Panc1 (cell line): ENCODE measurements at regions not wholly inside any gene's neighbourhood (a gene's known extent, or its start where the extent isn't known, plus 50 kb on each side); places are given as distances from the start of the nearest gene placed in this dataset.

Experiments used
- ATAC-seq: fragments of 200-7000 bp; cut with Tn5 transposase; 2 replicates; pipeline ENCODE4 v1.9.1; 2020; ENCODE audit warnings: mild to moderate bottlenecking, moderate library complexity
- BruUV-seq: library from RNA; stranded (reverse); fragments of 400-500 nt; replicated peaks from 2 replicates; lab custom pipeline; 2021; lab: Mats Ljungman, UMichigan
- CTCF ChIA-PET: fragments of 300-600 bp; sonication (Branson Sonifier 250); formaldehyde crosslinking; loops from one replicate; lab custom pipeline; 2022; ENCODE audit warnings: antibody characterized with exemption; lab: Charles Lee
- POLR2A ChIA-PET: fragments of 300-600 bp; sonication (Branson Sonifier 250); formaldehyde crosslinking; loops from one replicate; lab custom pipeline; 2022; ENCODE audit warnings: antibody characterized with exemption; lab: Charles Lee
- DNase-seq: peaks from one replicate; pipeline ENCODE4 v3.0.0-alpha.2; 2010; ENCODE audit warnings: low read depth, low spot score
- H3K27ac ChIP-seq: 2 replicates; pipeline ENCODE4 v1.5.1; 2011; ENCODE audit warnings: mild to moderate bottlenecking, low read length, inconsistent platforms
- H3K27me3 ChIP-seq: fragments of 200-500 bp; sonication (Bioruptor generic); 2 replicates; pipeline ENCODE4 v1.6.0; 2014; ENCODE audit warnings: low read length, inconsistent platforms; ENCODE audit not compliant: control insufficient read depth, insufficient read depth
- H3K36me3 ChIP-seq: fragments of 200-500 bp; sonication (Bioruptor generic); 2 replicates; pipeline ENCODE4 v1.5.1; 2014; ENCODE audit warnings: inconsistent platforms, mild to moderate bottlenecking, low read length, moderate library complexity; ENCODE audit not compliant: control insufficient read depth, insufficient read depth
- H3K4me1 ChIP-seq: 2 replicates; pipeline ENCODE4 v1.5.1; 2011; ENCODE audit warnings: inconsistent platforms, mild to moderate bottlenecking, low read length, moderate library complexity; ENCODE audit not compliant: control insufficient read depth, insufficient read depth
- H3K4me3 ChIP-seq, 2 experiments: 2 replicates each; pipeline ENCODE4 v1.5.1; 2011 to 2012; ENCODE audit warnings: low read depth in 2 of 2, low read length in 2 of 2, mild to moderate bottlenecking in 2 of 2, inconsistent platforms in 1 of 2, moderate library complexity in 1 of 2
- H3K9me3 ChIP-seq: fragments of 200-500 bp; sonication (Bioruptor generic); 2 replicates; pipeline ENCODE4 v1.5.1; 2014; ENCODE audit warnings: low read depth, mild to moderate bottlenecking, inconsistent platforms, low read length, moderate library complexity; ENCODE audit not compliant: control insufficient read depth, insufficient read depth
- CTCF ChIP-seq: fragments of 450-650 bp; IDR thresholded peaks from 2 replicates; pipeline ENCODE4 v1.5.1; 2017; ENCODE audit warnings: mild to moderate bottlenecking
- POLR2AphosphoS5 ChIP-seq: IDR thresholded peaks from 2 replicates; pipeline ENCODE4 v1.6.1; 2012; ENCODE audit warnings: mild to moderate bottlenecking, low read depth, low read length, moderate library complexity
- REST ChIP-seq, 2 experiments: IDR thresholded peaks; 2 replicates each; pipeline ENCODE4 v1.6.1; 2011 to 2012; ENCODE audit warnings: low read depth in 2 of 2, control low read depth in 1 of 2, low read length in 1 of 2, mild to moderate bottlenecking in 1 of 2, moderate library complexity in 1 of 2; ENCODE audit not compliant: insufficient read depth in 1 of 2
- SIN3A ChIP-seq: IDR thresholded peaks from 2 replicates; pipeline ENCODE4 v1.6.1; 2012; ENCODE audit warnings: low read depth, mild to moderate bottlenecking, low read length, moderate library complexity, borderline replicate concordance; ENCODE audit not compliant: insufficient read depth
- TCF7L2 ChIP-seq: IDR thresholded peaks from 2 replicates; pipeline ENCODE4 v1.6.1; 2011; ENCODE audit warnings: mild to moderate bottlenecking, low read depth, low read length, inconsistent platforms
- in situ Hi-C: cut with HindIII; loops from 2 replicates; pipeline ENCODE4 v1.10.0; 2016; ENCODE audit warnings: low sequenced_read_pairs, low pct_unique_long_range_greater_than_20kb
- intact Hi-C: fragments of 100-400 bp; cut with micrococcal nuclease; formaldehyde crosslinking; loops from one replicate; pipeline ENCODE4 v1.10.0; 2022; ENCODE audit not compliant: unreplicated experiment

- in situ Hi-C loops: no loop called here
- POLR2A ChIA-PET: interaction anchor here (0.6 to 0.7 kb wide), 2 partner anchors 397 to 1173 kb away, joined by 3 to 5 read pairs; no protein-coding TSS in a partner anchor
- intact Hi-C loops: no loop called here
These were observed 827.5 kb upstream of the WWC1 start for GRCh38 chr5:167463939-167464338.

GRCh38 chr5:167466992-167467391, 824.5 kb upstream of the WWC1 start:
- DNase-seq (no peak), ATAC-seq (no peak)
- BruUV-seq: no TSS peak
- TF ChIP-seq SIN3A (no peak), REST (IDR thresholded peaks at IDR 0.05; ENCODE audit: insufficient read depth in 1 of 2, low read depth in 2 of 2, low read length in 1 of 2) (no peak), POLR2AphosphoS5 (no peak), TCF7L2 (no peak), CTCF (no peak)
- Histone ChIP-seq H3K4me3 (no peak overlapping the region), H3K4me1 (no peaks in the 10 kb centered on the region), H3K27me3 (no peaks in the 10 kb centered on the region), H3K27ac (no peak overlapping the region), H3K9me3 (no peaks in the 10 kb centered on the region), H3K36me3 (no peaks in the 10 kb centered on the region)
- intact Hi-C loops: no loop called here
- ChIA-PET CTCF (no interaction called here), POLR2A (no interaction called here)
- in situ Hi-C loops: no loop called here

More at GRCh38 chr5:167463939-167464338, 827.5 kb upstream of the WWC1 start:
- no peaks in the 10 kb centered on the region for H3K9me3 ChIP-seq
- ATAC-seq (no peak), DNase-seq (no peak)
- no peaks in the 10 kb centered on the region for H3K4me1 ChIP-seq
- no peaks in the 10 kb centered on the region for H3K36me3 ChIP-seq
- H3K4me3 ChIP-seq: no peak overlapping the region
- no peak overlapping the region for H3K27ac ChIP-seq
- no peaks in the 10 kb centered on the region for H3K27me3 ChIP-seq
- CTCF ChIA-PET: no interaction called here
- BruUV-seq: no TSS peak
- no peak for TF ChIP-seq SIN3A
- TF ChIP-seq TCF7L2: no peak
- no peak for TF ChIP-seq CTCF
- TF ChIP-seq POLR2AphosphoS5: no peak
- TF ChIP-seq REST (IDR thresholded peaks at IDR 0.05; ENCODE audit: insufficient read depth in 1 of 2, low read depth in 2 of 2, low read length in 1 of 2): no peak
